ENCODE measurements at regions not wholly inside any gene's neighbourhood (a gene's known extent, or its start where the extent isn't known, plus 50 kb on each side); places are given as distances from the start of the nearest gene placed in this dataset.

DNA sequence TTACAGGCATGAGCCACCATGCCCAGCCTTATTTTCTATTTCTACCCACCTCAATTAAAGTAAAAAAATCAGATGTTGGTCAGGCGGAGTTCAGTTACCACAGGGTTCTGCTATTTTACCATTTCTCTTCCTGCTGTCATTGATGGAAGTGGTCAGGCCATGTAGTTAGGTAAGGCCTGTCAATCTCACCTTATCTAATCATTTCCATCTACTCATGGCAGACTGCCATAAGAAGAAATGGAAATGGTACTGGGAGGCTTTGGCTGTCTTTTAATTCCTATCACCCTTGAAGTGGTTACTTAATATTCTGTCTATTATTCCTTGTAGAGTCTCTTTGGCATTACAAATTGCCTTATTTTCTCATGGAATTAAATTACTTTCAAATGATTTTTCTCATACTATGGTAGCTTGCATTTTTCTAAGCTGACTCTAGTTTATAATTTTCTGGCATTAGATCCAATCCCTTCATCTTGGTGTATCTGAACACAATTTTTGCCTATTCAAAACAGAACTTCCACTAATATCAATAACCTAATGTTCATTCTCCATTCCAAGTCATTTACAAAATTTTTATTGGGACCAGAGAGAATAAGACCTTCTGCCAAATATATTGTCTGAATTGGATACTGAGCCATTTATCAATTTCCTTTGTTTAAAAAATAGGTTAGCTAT, 198.7 kb downstream of the DACT1 start:
- TF ChIP-seq, protein P1, sequence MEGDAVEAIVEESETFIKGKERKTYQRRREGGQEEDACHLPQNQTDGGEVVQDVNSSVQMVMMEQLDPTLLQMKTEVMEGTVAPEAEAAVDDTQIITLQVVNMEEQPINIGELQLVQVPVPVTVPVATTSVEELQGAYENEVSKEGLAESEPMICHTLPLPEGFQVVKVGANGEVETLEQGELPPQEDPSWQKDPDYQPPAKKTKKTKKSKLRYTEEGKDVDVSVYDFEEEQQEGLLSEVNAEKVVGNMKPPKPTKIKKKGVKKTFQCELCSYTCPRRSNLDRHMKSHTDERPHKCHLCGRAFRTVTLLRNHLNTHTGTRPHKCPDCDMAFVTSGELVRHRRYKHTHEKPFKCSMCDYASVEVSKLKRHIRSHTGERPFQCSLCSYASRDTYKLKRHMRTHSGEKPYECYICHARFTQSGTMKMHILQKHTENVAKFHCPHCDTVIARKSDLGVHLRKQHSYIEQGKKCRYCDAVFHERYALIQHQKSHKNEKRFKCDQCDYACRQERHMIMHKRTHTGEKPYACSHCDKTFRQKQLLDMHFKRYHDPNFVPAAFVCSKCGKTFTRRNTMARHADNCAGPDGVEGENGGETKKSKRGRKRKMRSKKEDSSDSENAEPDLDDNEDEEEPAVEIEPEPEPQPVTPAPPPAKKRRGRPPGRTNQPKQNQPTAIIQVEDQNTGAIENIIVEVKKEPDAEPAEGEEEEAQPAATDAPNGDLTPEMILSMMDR (IDR thresholded peaks at IDR 0.05) = no peak
- no peak for TF ChIP-seq POLR2A (IDR thresholded peaks at IDR 0.05)
